ENCODE measurements at regions not wholly inside any gene's neighbourhood (a gene's known extent, or its start where the extent isn't known, plus 50 kb on each side); places are given as distances from the start of the nearest gene placed in this dataset.
"Not testable (repeated sequence)": the region's sequence is repeated elsewhere in the genome, so short reads cannot be mapped to it uniquely, and the experiment has no call there.

DNA sequence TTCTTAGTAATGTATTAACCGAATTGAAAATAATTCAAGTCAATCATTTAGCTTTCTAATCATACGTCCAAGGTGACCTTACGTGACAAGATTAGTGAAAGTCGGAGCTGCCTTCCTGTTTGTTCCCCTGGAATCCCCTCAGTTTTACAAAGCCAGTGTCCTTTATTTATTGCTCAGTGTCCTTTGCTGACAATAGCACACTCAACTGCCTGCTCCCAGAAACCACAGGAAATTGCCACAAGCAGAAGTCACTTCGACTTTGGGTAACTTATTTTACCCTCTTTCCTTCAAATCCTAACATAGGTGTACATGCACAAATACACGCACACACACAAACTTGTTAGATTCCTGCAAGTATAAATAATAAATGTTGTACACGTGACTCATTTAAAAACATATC lies 1167.7 kb upstream of the ADGRB3 start:
- DNase-seq = no peak
- TF ChIP-seq, protein P1, sequence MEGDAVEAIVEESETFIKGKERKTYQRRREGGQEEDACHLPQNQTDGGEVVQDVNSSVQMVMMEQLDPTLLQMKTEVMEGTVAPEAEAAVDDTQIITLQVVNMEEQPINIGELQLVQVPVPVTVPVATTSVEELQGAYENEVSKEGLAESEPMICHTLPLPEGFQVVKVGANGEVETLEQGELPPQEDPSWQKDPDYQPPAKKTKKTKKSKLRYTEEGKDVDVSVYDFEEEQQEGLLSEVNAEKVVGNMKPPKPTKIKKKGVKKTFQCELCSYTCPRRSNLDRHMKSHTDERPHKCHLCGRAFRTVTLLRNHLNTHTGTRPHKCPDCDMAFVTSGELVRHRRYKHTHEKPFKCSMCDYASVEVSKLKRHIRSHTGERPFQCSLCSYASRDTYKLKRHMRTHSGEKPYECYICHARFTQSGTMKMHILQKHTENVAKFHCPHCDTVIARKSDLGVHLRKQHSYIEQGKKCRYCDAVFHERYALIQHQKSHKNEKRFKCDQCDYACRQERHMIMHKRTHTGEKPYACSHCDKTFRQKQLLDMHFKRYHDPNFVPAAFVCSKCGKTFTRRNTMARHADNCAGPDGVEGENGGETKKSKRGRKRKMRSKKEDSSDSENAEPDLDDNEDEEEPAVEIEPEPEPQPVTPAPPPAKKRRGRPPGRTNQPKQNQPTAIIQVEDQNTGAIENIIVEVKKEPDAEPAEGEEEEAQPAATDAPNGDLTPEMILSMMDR (IDR thresholded peaks at IDR 0.05) = no peak

DNA sequence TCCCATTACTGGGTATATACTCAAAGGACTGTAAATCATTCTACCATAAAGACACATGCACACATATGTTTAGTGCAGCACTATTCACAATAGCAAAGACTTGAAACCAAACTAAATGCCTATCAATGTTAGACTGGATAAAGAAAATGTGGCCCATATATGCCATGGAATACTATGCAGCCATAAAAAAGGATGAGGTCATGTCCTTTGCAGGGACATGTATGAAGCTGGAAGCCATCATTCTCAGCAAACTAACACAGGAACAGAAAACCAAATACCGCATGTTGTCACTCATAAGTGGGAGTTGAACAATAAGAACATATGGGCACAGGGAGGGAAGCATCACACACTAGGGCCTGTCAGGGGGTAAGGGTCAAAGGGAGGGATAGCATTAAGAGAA lies 1172.4 kb upstream of the ADGRB3 start:
- Mint-ChIP-seq H3K9me3 (peaks cover 24 to 29% of the 10 kb centered on the region in 2 donors), H3K36me3 (peaks cover 28% of the 10 kb centered on the region)
- H3K36me3 ChIP-seq (ENCODE audit: control insufficient read depth, insufficient read depth, low read length); H3K27me3 ChIP-seq (ENCODE audit: control insufficient read depth, insufficient read depth, low read length); H3K27me3 Mint-ChIP-seq (ENCODE audit: low read depth in 2 of 2); H3K27ac ChIP-seq (ENCODE audit: low read length); ATAC-seq; intact Hi-C loops (cut with micrococcal nuclease); H3K27ac Mint-ChIP-seq; H3K4me3 ChIP-seq (ENCODE audit: low read length); H3K4me1 ChIP-seq (ENCODE audit: control insufficient read depth, insufficient read depth, low read length); DNase-seq; H3K4me3 Mint-ChIP-seq; H3K9me3 ChIP-seq (ENCODE audit: control insufficient read depth, insufficient read depth, low read length); H3K4me1 Mint-ChIP-seq: not testable (repeated sequence)
- 100% methylated on average over 1 of the region's 1 CpG for WGBS (ENCODE audit: insufficient coverage)

More for the DNA sequence above, 1167.7 kb upstream of the ADGRB3 start:
- ATAC-seq = no peak
- Mint-ChIP-seq H3K4me1 (no peaks in the 10 kb centered on the region), H3K36me3 (peaks cover 16% of the 10 kb centered on the region), H3K27me3 (ENCODE audit: low read depth in 2 of 2) (no peaks in the 10 kb centered on the region), H3K4me3 (no peak overlapping the region), H3K9me3 (peaks cover 18% of the 10 kb centered on the region in 2 donors), H3K27ac (no peak overlapping the region)
- Histone ChIP-seq H3K4me1 (ENCODE audit: control insufficient read depth, insufficient read depth, low read length) (no peaks in the 10 kb centered on the region), H3K4me3 (ENCODE audit: low read length) (no peak overlapping the region), H3K27ac (ENCODE audit: low read length) (no peak overlapping the region), H3K9me3 (ENCODE audit: control insufficient read depth, insufficient read depth, low read length) (peaks cover 2% of the 10 kb centered on the region), H3K27me3 (ENCODE audit: control insufficient read depth, insufficient read depth, low read length) (no peaks in the 10 kb centered on the region), H3K36me3 (ENCODE audit: control insufficient read depth, insufficient read depth, low read length) (no peaks in the 10 kb centered on the region)
- 44% methylated on average over 6 of the region's 7 CpGs for WGBS (ENCODE audit: insufficient coverage)
- intact Hi-C loops (cut with micrococcal nuclease) = no loop called here

DNA sequence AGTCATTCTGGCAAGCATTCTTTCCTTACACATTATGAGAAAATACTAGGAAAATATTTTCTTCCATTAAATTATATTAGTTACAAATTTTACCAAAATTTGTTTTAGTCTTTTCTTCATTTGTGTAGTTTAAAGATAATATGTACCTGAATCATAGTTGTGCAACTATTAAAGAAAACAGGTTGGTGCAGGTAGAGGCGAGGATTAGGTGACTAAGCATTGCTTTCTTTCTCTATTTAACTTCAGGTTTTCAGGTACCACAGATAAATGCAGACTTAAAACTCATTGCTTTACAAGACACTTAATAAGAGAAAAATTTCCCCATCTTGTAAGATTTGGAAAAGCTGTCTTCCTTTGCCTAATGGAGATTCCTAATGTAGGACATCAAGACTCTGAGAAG lies 1175.5 kb upstream of the ADGRB3 start:
- no peak overlapping the region for H3K4me3 Mint-ChIP-seq
- H3K9me3 Mint-ChIP-seq = peaks cover 20 to 23% of the 10 kb centered on the region in 2 donors

DNA sequence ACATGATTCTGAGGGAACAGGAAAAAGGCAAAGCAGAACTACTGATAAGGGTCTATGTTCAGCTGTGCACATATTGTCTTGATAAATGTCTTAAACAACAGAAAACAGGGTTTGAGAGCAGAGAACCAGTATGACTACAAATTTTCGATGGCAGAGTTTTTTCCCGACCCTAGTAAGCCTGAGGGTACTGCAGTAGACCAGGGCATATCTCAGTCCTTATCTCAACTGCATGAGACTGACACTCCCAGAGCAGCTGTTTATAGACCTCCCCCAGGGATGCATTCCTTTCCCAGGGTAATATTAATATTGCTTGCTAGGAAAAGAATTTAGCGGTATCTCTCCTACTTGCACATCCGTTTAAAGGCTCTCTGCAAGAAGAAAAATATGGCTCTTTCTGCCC lies 1176.8 kb upstream of the ADGRB3 start:
- Histone ChIP-seq H3K36me3 (ENCODE audit: control insufficient read depth, insufficient read depth, low read length) (no peaks in the 10 kb centered on the region), H3K9me3 (ENCODE audit: control insufficient read depth, insufficient read depth, low read length) (peaks cover 4% of the 10 kb centered on the region), H3K27ac (ENCODE audit: low read length) (no peak overlapping the region), H3K4me3 (ENCODE audit: low read length) (no peak overlapping the region), H3K27me3 (ENCODE audit: control insufficient read depth, insufficient read depth, low read length) (no peaks in the 10 kb centered on the region), H3K4me1 (ENCODE audit: control insufficient read depth, insufficient read depth, low read length) (no peaks in the 10 kb centered on the region)
- peaks cover 22 to 26% of the 10 kb centered on the region in 2 donors for H3K9me3 Mint-ChIP-seq
- intact Hi-C loops (cut with micrococcal nuclease) = no loop called here
- WGBS (ENCODE audit: insufficient coverage) = 82% methylated on average over 4 of the region's 4 CpGs
- H3K27me3 Mint-ChIP-seq (ENCODE audit: low read depth in 2 of 2) = no peaks in the 10 kb centered on the region
- no peak overlapping the region for H3K4me3 Mint-ChIP-seq
- no peak overlapping the region for H3K27ac Mint-ChIP-seq
- ATAC-seq (no peak), DNase-seq (no peak)
- peaks cover 15% of the 10 kb centered on the region for H3K36me3 Mint-ChIP-seq
- TF ChIP-seq, protein P1 (IDR thresholded peaks at IDR 0.05) = no peak
- H3K4me1 Mint-ChIP-seq = no peaks in the 10 kb centered on the region

More for the DNA sequence above, 1175.5 kb upstream of the ADGRB3 start:
- no peaks in the 10 kb centered on the region for H3K27me3 Mint-ChIP-seq (ENCODE audit: low read depth in 2 of 2)
- no peak overlapping the region for H3K27ac Mint-ChIP-seq
- Histone ChIP-seq H3K27me3 (ENCODE audit: control insufficient read depth, insufficient read depth, low read length) (no peaks in the 10 kb centered on the region), H3K36me3 (ENCODE audit: control insufficient read depth, insufficient read depth, low read length) (no peaks in the 10 kb centered on the region), H3K27ac (ENCODE audit: low read length) (no peak overlapping the region), H3K4me3 (ENCODE audit: low read length) (no peak overlapping the region), H3K4me1 (ENCODE audit: control insufficient read depth, insufficient read depth, low read length) (no peaks in the 10 kb centered on the region), H3K9me3 (ENCODE audit: control insufficient read depth, insufficient read depth, low read length) (peaks cover 4% of the 10 kb centered on the region)
- TF ChIP-seq, protein P1 (IDR thresholded peaks at IDR 0.05) = no peak
- intact Hi-C loops (cut with micrococcal nuclease) = no loop called here
- no peak for DNase-seq
- H3K36me3 Mint-ChIP-seq = peaks cover 15% of the 10 kb centered on the region
- no peaks in the 10 kb centered on the region for H3K4me1 Mint-ChIP-seq
- WGBS (ENCODE audit: insufficient coverage) = 67% methylated on average over 1 of the region's 1 CpG
- no peak for ATAC-seq
